ENCODE measurements at regions not wholly inside any gene's neighbourhood (a gene's known extent, or its start where the extent isn't known, plus 50 kb on each side); places are given as distances from the start of the nearest gene placed in this dataset.

GRCh38 chr3:17947833-17948232, 205.4 kb upstream of the TBC1D5 start:
- Histone ChIP-seq H3K27ac (no peak overlapping the region), H3K9me3 (no peaks in the 10 kb centered on the region), H3K27me3 (no peaks in the 10 kb centered on the region), H3K4me1 (ENCODE audit: insufficient read depth) (no peaks in the 10 kb centered on the region), H3K36me3 (no peaks in the 10 kb centered on the region), H3K4me3 (no peak overlapping the region)
- intact Hi-C loops (cut with DNase I): no loop called here
- no peak for TF ChIP-seq POLR2A (IDR thresholded peaks at IDR 0.05)
- no peak for TF ChIP-seq CTCF (IDR thresholded peaks at IDR 0.05)
- TF ChIP-seq EP300 (IDR thresholded peaks at IDR 0.05): no peak
- no peak for DNase-seq

DNA sequence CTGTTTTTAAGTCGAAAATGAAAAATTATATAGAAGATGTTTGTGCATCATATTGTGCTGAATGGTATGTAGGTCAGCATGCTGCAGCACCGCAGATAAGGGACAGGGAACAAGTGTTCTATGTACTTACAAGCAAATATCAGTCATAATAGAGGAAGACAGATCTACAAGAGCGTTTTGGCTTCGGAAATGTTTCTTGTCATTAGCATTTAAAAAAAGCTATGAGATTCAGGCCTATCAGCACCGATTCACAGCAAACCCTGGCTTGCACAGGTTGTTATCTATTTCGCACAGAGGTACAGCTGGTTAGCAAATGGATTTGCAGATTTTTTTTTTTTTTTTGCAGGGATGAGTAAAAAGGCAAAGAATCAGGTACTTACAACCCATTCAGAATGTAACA, 204.2 kb upstream of the TBC1D5 start:
- 36 to 56% (median 43%) methylated on average over 6 of the region's 6 CpGs for WGBS, 3 donors
- H3K4me3 ChIP-seq: no peak overlapping the region
- no peaks in the 10 kb centered on the region for H3K9me3 ChIP-seq
- intact Hi-C loops (cut with DNase I): no loop called here
- H3K27ac ChIP-seq: no peak overlapping the region
- no peak for DNase-seq
- no peak for TF ChIP-seq EP300 (IDR thresholded peaks at IDR 0.05)
- TF ChIP-seq CTCF (IDR thresholded peaks at IDR 0.05): no peak
- no peak for TF ChIP-seq POLR2A (IDR thresholded peaks at IDR 0.05)
- no peaks in the 10 kb centered on the region for H3K4me1 ChIP-seq (ENCODE audit: insufficient read depth)
- no peaks in the 10 kb centered on the region for H3K36me3 ChIP-seq
- H3K27me3 ChIP-seq: no peaks in the 10 kb centered on the region

DNA sequence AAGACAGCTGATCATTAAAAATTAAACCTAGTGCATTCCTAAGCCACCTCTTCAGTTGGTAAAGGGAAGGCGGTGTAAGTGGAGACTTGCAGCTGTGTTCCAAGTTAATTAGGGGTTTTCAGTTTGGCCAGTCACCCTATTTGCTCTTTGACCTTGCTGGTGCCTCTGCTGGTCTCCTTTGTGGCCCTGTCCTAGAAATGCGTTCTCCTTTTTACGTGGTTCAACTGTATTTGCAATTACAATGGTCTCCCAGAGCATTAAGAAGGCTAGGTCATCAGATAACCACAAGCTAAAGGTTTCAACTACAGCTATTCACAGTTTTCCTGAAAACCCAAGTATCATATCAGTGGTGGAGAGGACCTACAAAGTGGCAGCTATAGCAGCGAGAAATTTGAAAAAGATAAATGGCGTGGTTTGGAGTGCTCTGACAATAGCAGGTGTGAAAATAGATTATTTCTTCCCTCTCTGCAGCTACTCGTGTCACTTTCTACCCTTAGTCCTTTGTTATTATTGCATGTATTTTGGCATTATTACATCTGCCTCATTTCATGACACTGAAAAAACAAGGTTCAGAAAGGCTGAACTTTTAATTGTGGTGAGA, 203.5 kb upstream of the TBC1D5 start:
- intact Hi-C loops (cut with DNase I): no loop called here
- WGBS, 3 donors: 75 to 88% (median 85%) methylated on average over 6 of the region's 6 CpGs

DNA sequence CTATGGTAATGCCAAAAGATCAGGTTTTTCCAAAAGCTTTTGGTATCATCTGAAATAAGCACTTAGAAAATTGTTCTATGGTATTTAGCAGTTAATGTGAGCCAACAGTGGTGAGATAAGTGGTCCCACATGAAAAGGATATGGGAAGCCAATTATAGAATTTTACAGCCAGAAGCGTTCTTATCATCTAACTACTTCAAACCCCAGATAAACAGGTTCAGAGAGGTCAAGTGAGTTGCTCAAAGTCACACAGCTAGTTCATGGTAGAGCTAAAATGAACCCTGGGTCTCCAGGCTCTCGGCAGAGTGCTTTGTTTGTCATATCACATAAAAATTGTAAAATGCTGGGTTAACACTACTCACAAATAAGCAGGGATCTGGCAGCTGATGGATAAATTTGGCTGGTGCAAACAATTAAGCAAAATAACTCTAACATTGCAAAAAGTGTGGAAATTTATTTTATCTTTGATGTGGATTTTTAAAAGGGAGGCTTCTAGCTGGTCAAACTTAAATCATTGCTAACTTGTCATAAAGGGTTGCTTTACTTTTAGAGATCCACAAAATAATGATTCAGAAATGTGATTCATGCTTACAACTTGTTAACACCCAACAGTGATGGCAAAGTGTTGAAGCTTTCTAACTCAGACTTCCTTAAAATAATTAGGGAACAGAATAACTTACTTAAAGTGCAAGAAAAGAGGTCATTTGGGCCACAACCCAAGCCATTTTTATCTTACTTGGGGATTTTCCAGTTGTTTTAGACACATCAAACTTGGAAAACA, 202.8 kb upstream of the TBC1D5 start:
- H3K27ac ChIP-seq: no peak overlapping the region
- no peaks in the 10 kb centered on the region for H3K4me1 ChIP-seq (ENCODE audit: insufficient read depth)
- WGBS, 3 donors: 16 to 33% (median 26%) methylated on average over 2 of the region's 2 CpGs
- TF ChIP-seq EP300 (IDR thresholded peaks at IDR 0.05) (no peak), CTCF (IDR thresholded peaks at IDR 0.05) (no peak), POLR2A (IDR thresholded peaks at IDR 0.05) (no peak)
- no peak for DNase-seq
- H3K36me3 ChIP-seq: no peaks in the 10 kb centered on the region
- no peak overlapping the region for H3K4me3 ChIP-seq
- no peaks in the 10 kb centered on the region for H3K27me3 ChIP-seq
- intact Hi-C loops (cut with DNase I): no loop called here
- H3K9me3 ChIP-seq: no peaks in the 10 kb centered on the region

More for the DNA sequence above, 203.5 kb upstream of the TBC1D5 start:
- no peak for DNase-seq
- Histone ChIP-seq H3K4me3 (no peak overlapping the region), H3K36me3 (no peaks in the 10 kb centered on the region), H3K9me3 (no peaks in the 10 kb centered on the region), H3K4me1 (ENCODE audit: insufficient read depth) (no peaks in the 10 kb centered on the region), H3K27ac (no peak overlapping the region), H3K27me3 (no peaks in the 10 kb centered on the region)
- TF ChIP-seq POLR2A (IDR thresholded peaks at IDR 0.05) (no peak), CTCF (IDR thresholded peaks at IDR 0.05) (no peak), EP300 (IDR thresholded peaks at IDR 0.05) (no peak)

Measured in ovary (tissue), 7 donors.